ENCODE measurements at regions not wholly inside any gene's neighbourhood (a gene's known extent, or its start where the extent isn't known, plus 50 kb on each side); places are given as distances from the start of the nearest gene placed in this dataset.

DNA sequence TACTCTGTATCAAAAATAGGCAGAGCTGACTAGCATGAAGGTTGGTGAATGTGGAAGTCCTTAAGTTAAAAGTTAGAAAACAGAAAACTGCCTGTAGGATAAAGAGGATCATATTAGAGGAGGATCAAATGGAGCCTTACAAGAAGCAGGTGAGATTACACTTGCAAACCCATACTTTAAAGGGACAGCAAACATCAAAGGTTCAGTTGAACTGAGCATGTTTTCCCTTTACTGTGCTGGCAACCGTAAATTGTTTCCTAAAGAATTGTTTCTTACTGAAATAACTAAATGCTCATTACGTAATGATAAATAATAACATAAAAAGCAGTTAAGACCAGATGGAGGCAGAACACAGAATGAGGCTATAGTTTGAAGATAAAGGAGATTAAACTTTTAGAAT is 465.3 kb upstream of the FTMT start:
- no peak for DNase-seq (ENCODE audit: low read depth)
- no peaks in the 10 kb centered on the region for H3K36me3 ChIP-seq (ENCODE audit: control insufficient read depth, insufficient read depth, low read length)
- ChIA-PET CTCF (no interaction called here), POLR2A (no interaction called here)
- H3K4me3 ChIP-seq (ENCODE audit: low read depth, low read length) = no peak overlapping the region
- no peaks in the 10 kb centered on the region for H3K27me3 ChIP-seq (ENCODE audit: control insufficient read depth, insufficient read depth, low read length)
- TF ChIP-seq, protein P1, sequence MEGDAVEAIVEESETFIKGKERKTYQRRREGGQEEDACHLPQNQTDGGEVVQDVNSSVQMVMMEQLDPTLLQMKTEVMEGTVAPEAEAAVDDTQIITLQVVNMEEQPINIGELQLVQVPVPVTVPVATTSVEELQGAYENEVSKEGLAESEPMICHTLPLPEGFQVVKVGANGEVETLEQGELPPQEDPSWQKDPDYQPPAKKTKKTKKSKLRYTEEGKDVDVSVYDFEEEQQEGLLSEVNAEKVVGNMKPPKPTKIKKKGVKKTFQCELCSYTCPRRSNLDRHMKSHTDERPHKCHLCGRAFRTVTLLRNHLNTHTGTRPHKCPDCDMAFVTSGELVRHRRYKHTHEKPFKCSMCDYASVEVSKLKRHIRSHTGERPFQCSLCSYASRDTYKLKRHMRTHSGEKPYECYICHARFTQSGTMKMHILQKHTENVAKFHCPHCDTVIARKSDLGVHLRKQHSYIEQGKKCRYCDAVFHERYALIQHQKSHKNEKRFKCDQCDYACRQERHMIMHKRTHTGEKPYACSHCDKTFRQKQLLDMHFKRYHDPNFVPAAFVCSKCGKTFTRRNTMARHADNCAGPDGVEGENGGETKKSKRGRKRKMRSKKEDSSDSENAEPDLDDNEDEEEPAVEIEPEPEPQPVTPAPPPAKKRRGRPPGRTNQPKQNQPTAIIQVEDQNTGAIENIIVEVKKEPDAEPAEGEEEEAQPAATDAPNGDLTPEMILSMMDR (IDR thresholded peaks at IDR 0.05; ENCODE audit: insufficient read depth, low read depth, low read length) = no peak

DNA sequence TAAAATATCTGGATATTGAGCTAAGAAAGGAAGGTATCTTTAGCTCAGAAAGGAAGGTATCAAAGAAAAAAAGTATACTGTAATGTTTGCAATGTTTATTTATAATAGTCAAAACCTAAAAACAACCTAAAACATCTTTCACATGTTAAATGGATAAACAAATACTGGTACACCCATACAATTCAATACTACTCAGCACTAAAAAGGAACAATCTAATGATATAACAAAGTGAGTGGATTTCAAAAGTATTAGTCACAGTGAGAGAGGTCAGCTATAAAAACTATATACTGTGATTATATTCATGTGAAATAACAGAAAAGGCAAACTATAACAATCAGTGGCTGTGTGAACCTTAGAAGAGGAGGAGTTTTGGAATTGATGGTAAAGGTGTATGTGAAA is 455.0 kb upstream of the FTMT start:
- no peak overlapping the region for H3K4me3 ChIP-seq (ENCODE audit: low read depth, low read length)
- TF ChIP-seq, protein P1 (IDR thresholded peaks at IDR 0.05; ENCODE audit: insufficient read depth, low read depth, low read length) = no peak
- H3K27me3 ChIP-seq (ENCODE audit: control insufficient read depth, insufficient read depth, low read length) = no peaks in the 10 kb centered on the region
- CTCF ChIA-PET = no interaction called here
- H3K36me3 ChIP-seq (ENCODE audit: control insufficient read depth, insufficient read depth, low read length) = no peaks in the 10 kb centered on the region
- DNase-seq (ENCODE audit: low read depth) = no peak
- POLR2A ChIA-PET = no interaction called here

DNA sequence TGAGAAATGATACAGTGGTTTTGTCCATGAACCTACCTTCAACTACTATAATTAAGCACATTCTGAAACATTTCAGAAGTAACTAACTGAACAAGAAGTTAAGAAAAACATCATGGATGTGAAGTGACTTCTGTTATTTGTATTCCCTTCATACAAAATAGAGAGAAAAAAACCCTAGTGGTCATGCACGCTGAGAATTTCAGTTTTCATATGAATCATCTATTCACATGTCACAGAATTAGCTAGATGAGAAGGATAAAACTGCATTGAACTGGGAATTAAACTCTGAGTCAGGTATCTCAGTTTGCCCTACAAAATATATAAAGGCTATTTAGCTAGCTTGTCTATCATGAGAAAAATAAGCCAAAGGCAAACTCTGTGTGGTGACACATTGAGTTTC is 451.8 kb upstream of the FTMT start:
- ChIA-PET CTCF (no interaction called here), POLR2A (no interaction called here)
- no peak for DNase-seq (ENCODE audit: low read depth)
- Histone ChIP-seq H3K4me3 (ENCODE audit: low read depth, low read length) (no peak overlapping the region), H3K36me3 (ENCODE audit: control insufficient read depth, insufficient read depth, low read length) (no peaks in the 10 kb centered on the region), H3K27me3 (ENCODE audit: control insufficient read depth, insufficient read depth, low read length) (no peaks in the 10 kb centered on the region)
- TF ChIP-seq, protein P1 (IDR thresholded peaks at IDR 0.05; ENCODE audit: insufficient read depth, low read depth, low read length) = no peak

DNA sequence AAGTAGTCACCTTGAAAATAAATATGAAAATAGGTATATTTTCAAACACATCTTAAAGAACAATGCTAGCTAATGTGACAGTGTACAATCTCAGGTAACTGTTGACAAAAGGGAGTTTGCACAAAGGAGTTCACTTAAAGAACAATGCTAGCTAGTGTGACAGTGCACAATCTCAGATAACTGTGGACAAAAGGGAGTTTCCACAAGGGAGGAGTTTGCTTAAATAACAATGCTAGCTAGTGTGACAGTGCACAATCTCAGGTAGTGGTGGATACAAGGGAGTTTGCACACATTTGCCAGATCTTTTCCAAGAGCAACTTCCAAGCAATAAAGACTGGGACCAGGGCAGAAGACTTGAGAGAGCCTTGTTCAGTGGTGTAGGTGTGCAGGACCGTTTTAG is 442.9 kb upstream of the FTMT start:
- ChIA-PET POLR2A (no interaction called here), CTCF (no interaction called here)
- Histone ChIP-seq H3K27me3 (ENCODE audit: control insufficient read depth, insufficient read depth, low read length) (no peaks in the 10 kb centered on the region), H3K4me3 (ENCODE audit: low read depth, low read length) (no peak overlapping the region), H3K36me3 (ENCODE audit: control insufficient read depth, insufficient read depth, low read length) (no peaks in the 10 kb centered on the region)
- DNase-seq (ENCODE audit: low read depth) = no peak
- TF ChIP-seq, protein P1 (IDR thresholded peaks at IDR 0.05; ENCODE audit: insufficient read depth, low read depth, low read length) = no peak

DNA sequence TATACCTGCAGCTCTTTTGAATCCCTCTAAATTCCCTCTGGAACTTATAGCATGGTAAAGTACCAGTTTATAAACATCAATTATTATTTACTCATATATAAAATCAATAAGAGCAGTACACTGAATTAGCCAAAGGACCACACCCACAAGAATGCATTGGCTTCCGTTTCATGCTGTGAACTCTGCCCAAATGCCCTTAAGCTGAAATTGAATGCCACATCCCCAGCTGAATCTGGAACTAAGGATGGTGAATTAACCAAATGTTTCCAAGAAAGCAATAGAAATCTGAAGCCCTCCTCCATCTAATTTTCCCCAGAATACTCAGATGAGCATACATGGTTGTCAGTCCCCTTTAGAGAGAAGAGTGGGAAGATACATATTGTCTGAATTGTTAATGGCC is 436.4 kb upstream of the FTMT start:
- Histone ChIP-seq H3K36me3 (ENCODE audit: control insufficient read depth, insufficient read depth, low read length) (no peaks in the 10 kb centered on the region), H3K4me3 (ENCODE audit: low read depth, low read length) (no peak overlapping the region), H3K27me3 (ENCODE audit: control insufficient read depth, insufficient read depth, low read length) (no peaks in the 10 kb centered on the region)
- ChIA-PET CTCF (no interaction called here), POLR2A (no interaction called here)
- TF ChIP-seq, protein P1 (IDR thresholded peaks at IDR 0.05; ENCODE audit: insufficient read depth, low read depth, low read length) = no peak
- no peak for DNase-seq (ENCODE audit: low read depth)
